ENCODE measurements at regions not wholly inside any gene's neighbourhood (a gene's known extent, or its start where the extent isn't known, plus 50 kb on each side); places are given as distances from the start of the nearest gene placed in this dataset.

- intact Hi-C loops (cut with micrococcal nuclease), result no loop called here
- DNase-seq (ENCODE audit: low read depth, low spot score) (no peak), FAIRE-seq (no peak)
- POLR2A ChIA-PET, result no interaction called here
- H2AFZ ChIP-seq (ENCODE audit: low read depth, low read length), result no peak overlapping the region
- no peaks in the 10 kb centered on the region for H3K27me3 ChIP-seq (ENCODE audit: control insufficient read depth in 2 of 2, insufficient read depth in 2 of 2, low read length in 2 of 2)
- no peaks in the 10 kb centered on the region for H3K4me1 ChIP-seq (ENCODE audit: control insufficient read depth, extremely low read depth, insufficient read depth, low read length)
- H3K27ac ChIP-seq (ENCODE audit: insufficient read depth, low read depth, low read length), result no peak overlapping the region
- no peaks in the 10 kb centered on the region for H3K36me3 ChIP-seq (ENCODE audit: control insufficient read depth in 2 of 2, extremely low read depth in 1 of 2, insufficient read depth in 2 of 2, low read length in 2 of 2)
- H3K9ac ChIP-seq (replicated peaks; ENCODE audit: extremely low read depth, insufficient read depth, low read length), result no peak overlapping the region
- H3K4me2 ChIP-seq (ENCODE audit: insufficient read depth, low read length), result no peak overlapping the region
- dilution Hi-C loops (cut with MboI; ENCODE audit: extremely low pct_ligation_motif_present, low sequenced_read_pairs), result no loop called here
- H3K79me2 ChIP-seq (ENCODE audit: control insufficient read depth, insufficient read depth, low read length), result no peaks in the 10 kb centered on the region
- BruUV-seq (replicated peaks), result no TSS peak
- H3K9me3 ChIP-seq (replicated peaks; ENCODE audit: control insufficient read depth, insufficient read depth, low read length), result no peaks in the 10 kb centered on the region
- H3K9me1 ChIP-seq (replicated peaks; ENCODE audit: control insufficient read depth, extremely low read depth, insufficient read depth, low read length), result no peaks in the 10 kb centered on the region
- H3K4me3 ChIP-seq (replicated peaks in 1 of 3; ENCODE audit: insufficient read depth in 1 of 3, low read depth in 1 of 3, low read length in 3 of 3), result no peak overlapping the region
- CTCF ChIA-PET, result no interaction called here
- no peaks in the 10 kb centered on the region for H4K20me1 ChIP-seq (replicated peaks; ENCODE audit: control insufficient read depth, extremely low read depth, insufficient read depth, low read length)
- TF ChIP-seq, protein P1, sequence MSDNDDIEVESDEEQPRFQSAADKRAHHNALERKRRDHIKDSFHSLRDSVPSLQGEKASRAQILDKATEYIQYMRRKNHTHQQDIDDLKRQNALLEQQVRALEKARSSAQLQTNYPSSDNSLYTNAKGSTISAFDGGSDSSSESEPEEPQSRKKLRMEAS (IDR thresholded peaks at IDR 0.05; ENCODE audit: insufficient read depth, insufficient read length), result no peak
- TF ChIP-seq FOS (IDR thresholded peaks at IDR 0.05; ENCODE audit: borderline replicate concordance, insufficient read depth, low read length), result no peak
- TF ChIP-seq POLR2A (IDR thresholded peaks at IDR 0.05; ENCODE audit: low read depth, low read length), result no peak
- no peak for TF ChIP-seq EZH2 (IDR thresholded peaks at IDR 0.05; ENCODE audit: borderline replicate concordance, low read depth, low read length, severe bottlenecking)
- no peak for TF ChIP-seq GATA2 (IDR thresholded peaks at IDR 0.05; ENCODE audit: insufficient read depth, insufficient read length, low read depth, low read length)
- TF ChIP-seq CTCF (IDR thresholded peaks at IDR 0.05; ENCODE audit: extremely low read depth in 1 of 2, insufficient read depth in 1 of 2, low read depth in 1 of 2, low read length in 2 of 2), result no peak
- no peak for TF ChIP-seq MYC (IDR thresholded peaks at IDR 0.05; ENCODE audit: low read depth, low read length)
- TF ChIP-seq POLR2AphosphoS5 (IDR thresholded peaks at IDR 0.05; ENCODE audit: insufficient read depth, low read depth, low read length), result no peak
- TF ChIP-seq JUN (IDR thresholded peaks at IDR 0.05; ENCODE audit: borderline replicate concordance, insufficient read depth, insufficient read length, low read depth), result no peak
Observed at GRCh38 chr5:126093041-126093440, 330.2 kb upstream of the GRAMD2B start.

Measured in endothelial cell of umbilical vein (primary cell).